RWPE2 (cell line): ENCODE measurements at regions not wholly inside any gene's neighbourhood (a gene's known extent, or its start where the extent isn't known, plus 50 kb on each side); places are given as distances from the start of the nearest gene placed in this dataset.

Experiments used
- ATAC-seq: fragments of 200-7000 bp; cut with Tn5 transposase; 3 replicates; pipeline ENCODE4 v1.9.1; 2021; ENCODE audit warnings: low read depth
- DNase-seq: peaks from one replicate; pipeline ENCODE4 v3.0.0-alpha.2; 2020; ENCODE audit warnings: low spot score
- H3K27ac ChIP-seq: fragments of 450-650 bp; 2 replicates; pipeline ENCODE4 v1.5.1; 2017; ENCODE audit warnings: mild to moderate bottlenecking; ENCODE audit not compliant: poor library complexity, severe bottlenecking
- H3K27me3 ChIP-seq: fragments of 250-450 bp; sonication (Bioruptor Pico); 2 replicates; pipeline ENCODE4 v1.5.1; 2021; ENCODE audit warnings: mild to moderate bottlenecking, moderate library complexity; ENCODE audit not compliant: insufficient read depth, poor library complexity, severe bottlenecking
- H3K36me3 ChIP-seq: fragments of 250-450 bp; sonication (Bioruptor Pico); 2 replicates; pipeline ENCODE4 v1.5.1; 2020; ENCODE audit warnings: low read depth, mild to moderate bottlenecking, moderate library complexity
- H3K4me1 ChIP-seq: fragments of 250-450 bp; sonication (Bioruptor Pico); 2 replicates; pipeline ENCODE4 v1.5.1; 2021; ENCODE audit warnings: mild to moderate bottlenecking, moderate library complexity; ENCODE audit not compliant: insufficient read depth, poor library complexity, severe bottlenecking
- H3K4me3 ChIP-seq: fragments of 250-450 bp; sonication (Bioruptor Pico); 2 replicates; pipeline ENCODE4 v1.5.1; 2021; ENCODE audit warnings: mild to moderate bottlenecking, moderate library complexity; ENCODE audit not compliant: severe bottlenecking
- H3K9me3 ChIP-seq: fragments of 250-450 bp; sonication (Bioruptor Pico); 2 replicates; pipeline ENCODE4 v1.5.1; 2021; ENCODE audit warnings: mild to moderate bottlenecking, moderate library complexity; ENCODE audit not compliant: severe bottlenecking
- CTCF ChIP-seq: fragments of 450-650 bp; IDR thresholded peaks from one replicate; pipeline ENCODE4 v1.5.1; 2017; ENCODE audit warnings: mild to moderate bottlenecking, moderate library complexity; ENCODE audit not compliant: poor library complexity, severe bottlenecking

- H3K4me1 ChIP-seq, result no peaks in the 10 kb centered on the region
- H3K27me3 ChIP-seq, result no peaks in the 10 kb centered on the region
- DNase-seq, result no peak
- no peak overlapping the region for H3K4me3 ChIP-seq
- TF ChIP-seq CTCF, result no peak
- no peaks in the 10 kb centered on the region for H3K36me3 ChIP-seq
- no peak overlapping the region for H3K27ac ChIP-seq
- no peaks in the 10 kb centered on the region for H3K9me3 ChIP-seq
- ATAC-seq, result no peak
These were observed 250.9 kb upstream of the MAOA start for GRCh38 chrX:43405191-43405590.

GRCh38 chrX:43423876-43424275 is 232.2 kb upstream of the MAOA start:
- DNase-seq (no peak), ATAC-seq (no peak)
- Histone ChIP-seq H3K27ac (no peak overlapping the region), H3K9me3 (no peaks in the 10 kb centered on the region), H3K4me1 (no peaks in the 10 kb centered on the region), H3K4me3 (no peak overlapping the region), H3K36me3 (no peaks in the 10 kb centered on the region), H3K27me3 (no peaks in the 10 kb centered on the region)
- no peak for TF ChIP-seq CTCF

- no peaks in the 10 kb centered on the region for H3K36me3 ChIP-seq
- H3K9me3 ChIP-seq, result no peaks in the 10 kb centered on the region
- no peak overlapping the region for H3K27ac ChIP-seq
- TF ChIP-seq CTCF, result no peak
- H3K4me3 ChIP-seq, result no peak overlapping the region
- ATAC-seq (no peak), DNase-seq (no peak)
- H3K27me3 ChIP-seq, result no peaks in the 10 kb centered on the region
- no peaks in the 10 kb centered on the region for H3K4me1 ChIP-seq
These were observed 219.6 kb upstream of the MAOA start for GRCh38 chrX:43436517-43436916.

- no peak for TF ChIP-seq CTCF
- ATAC-seq (no peak), DNase-seq (no peak)
- no peaks in the 10 kb centered on the region for H3K27me3 ChIP-seq
- no peaks in the 10 kb centered on the region for H3K9me3 ChIP-seq
- H3K27ac ChIP-seq, result no peak overlapping the region
- H3K4me3 ChIP-seq, result no peak overlapping the region
- no peaks in the 10 kb centered on the region for H3K4me1 ChIP-seq
- H3K36me3 ChIP-seq, result no peaks in the 10 kb centered on the region
These were observed 209.3 kb upstream of the MAOA start for GRCh38 chrX:43446752-43447151.

- H3K36me3 ChIP-seq, result no peaks in the 10 kb centered on the region
- no peaks in the 10 kb centered on the region for H3K4me1 ChIP-seq
- no peak for TF ChIP-seq CTCF
- H3K4me3 ChIP-seq, result no peak overlapping the region
- H3K9me3 ChIP-seq, result no peaks in the 10 kb centered on the region
- no peak overlapping the region for H3K27ac ChIP-seq
- DNase-seq (no peak), ATAC-seq (no peak)
- H3K27me3 ChIP-seq, result no peaks in the 10 kb centered on the region
These were observed 207.4 kb upstream of the MAOA start for GRCh38 chrX:43448688-43449087.
